ENCODE measurements at regions not wholly inside any gene's neighbourhood (a gene's known extent, or its start where the extent isn't known, plus 50 kb on each side); places are given as distances from the start of the nearest gene placed in this dataset.

DNA sequence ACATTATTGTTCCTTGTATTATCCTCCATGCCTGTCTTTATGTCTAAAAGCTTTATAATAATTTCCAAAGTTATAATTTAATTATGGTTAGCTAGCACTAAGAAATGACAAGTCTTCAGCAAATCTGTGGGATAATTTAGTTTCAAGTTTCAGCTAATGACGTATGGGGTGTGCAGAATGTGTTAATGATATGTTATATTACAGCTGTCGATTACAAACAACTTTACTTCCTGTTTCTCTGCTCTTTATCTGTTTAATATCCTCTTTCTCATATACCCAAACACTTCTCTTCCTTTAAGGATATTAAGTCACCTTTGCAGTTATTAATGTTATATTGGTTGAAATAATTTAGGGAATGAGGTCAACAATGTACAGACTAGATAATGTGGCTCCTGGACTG, 161.8 kb downstream of the CASP12 start:
- no peaks in the 10 kb centered on the region for H3K27me3 ChIP-seq
- no peaks in the 10 kb centered on the region for H3K36me3 ChIP-seq
- no peak for DNase-seq
- no peaks in the 10 kb centered on the region for H3K9me3 ChIP-seq
- peak in 1 of 2 donors; percentile 36 for ATAC-seq (ENCODE audit: low FRiP score in 2 of 2)
- H3K4me1 ChIP-seq = peaks cover 0 to 4% (median 2%) of the 10 kb centered on the region in 4 donors
- TF ChIP-seq POLR2A (IDR thresholded peaks at IDR 0.05) (no peak), POLR2AphosphoS5 (IDR thresholded peaks at IDR 0.05) (no peak), EP300 (IDR thresholded peaks at IDR 0.05) (no peak), CTCF (IDR thresholded peaks at IDR 0.05) (no peak)
- no peak overlapping the region for H3K4me3 ChIP-seq
- H3K27ac ChIP-seq = no peak overlapping the region
- WGBS, 2 donors = 20 to 32% methylated on average over 2 of the region's 2 CpGs

DNA sequence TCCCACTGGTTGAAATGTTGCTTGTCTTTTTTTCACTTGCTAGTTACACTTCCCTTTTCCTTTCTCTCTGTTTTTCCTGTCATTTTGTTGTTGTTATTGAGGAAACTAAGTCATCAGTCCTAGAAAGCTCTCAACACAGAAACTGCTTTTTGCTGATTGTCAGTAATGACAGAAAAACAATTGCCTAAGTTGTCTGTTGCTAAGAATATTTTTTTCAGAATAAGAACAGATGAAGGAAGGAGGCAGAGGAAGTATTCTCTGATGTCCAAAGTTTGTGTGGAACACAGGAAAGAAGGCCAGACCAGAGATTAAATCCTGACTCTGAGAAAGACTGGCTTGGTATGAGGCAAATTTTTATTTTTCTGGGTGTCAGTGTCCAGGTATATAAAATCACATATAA, 163.3 kb downstream of the CASP12 start:
- ATAC-seq (ENCODE audit: low FRiP score in 2 of 2) (peak in 1 of 2 donors; percentile 47), DNase-seq (no peak)
- Histone ChIP-seq H3K9me3 (no peaks in the 10 kb centered on the region), H3K27ac (no peak overlapping the region), H3K27me3 (no peaks in the 10 kb centered on the region), H3K4me3 (no peak overlapping the region), H3K36me3 (no peaks in the 10 kb centered on the region), H3K4me1 (peaks cover 0 to 4% (median 2%) of the 10 kb centered on the region in 4 donors)
- TF ChIP-seq POLR2AphosphoS5 (IDR thresholded peaks at IDR 0.05) = no peak
- no peak for TF ChIP-seq POLR2A (IDR thresholded peaks at IDR 0.05)
- TF ChIP-seq CTCF (IDR thresholded peaks at IDR 0.05) = no peak
- no peak for TF ChIP-seq EP300 (IDR thresholded peaks at IDR 0.05)

- H3K4me1 ChIP-seq = peaks cover 0 to 4% (median 2%) of the 10 kb centered on the region in 4 donors
- TF ChIP-seq EP300 (IDR thresholded peaks at IDR 0.05) (no peak), POLR2AphosphoS5 (IDR thresholded peaks at IDR 0.05) (no peak), POLR2A (IDR thresholded peaks at IDR 0.05) (no peak), CTCF (IDR thresholded peaks at IDR 0.05) (no peak)
- WGBS, 2 donors = 88 to 97% methylated on average over 1 of the region's 1 CpG
- ATAC-seq (ENCODE audit: low FRiP score in 2 of 2) (no peak), DNase-seq (no peak)
- no peaks in the 10 kb centered on the region for H3K9me3 ChIP-seq
- no peak overlapping the region for H3K4me3 ChIP-seq
- H3K36me3 ChIP-seq = no peaks in the 10 kb centered on the region
- no peaks in the 10 kb centered on the region for H3K27me3 ChIP-seq
- no peak overlapping the region for H3K27ac ChIP-seq
These were observed 166.4 kb downstream of the CASP12 start for GRCh38 chr11:104731890-104732289.

DNA sequence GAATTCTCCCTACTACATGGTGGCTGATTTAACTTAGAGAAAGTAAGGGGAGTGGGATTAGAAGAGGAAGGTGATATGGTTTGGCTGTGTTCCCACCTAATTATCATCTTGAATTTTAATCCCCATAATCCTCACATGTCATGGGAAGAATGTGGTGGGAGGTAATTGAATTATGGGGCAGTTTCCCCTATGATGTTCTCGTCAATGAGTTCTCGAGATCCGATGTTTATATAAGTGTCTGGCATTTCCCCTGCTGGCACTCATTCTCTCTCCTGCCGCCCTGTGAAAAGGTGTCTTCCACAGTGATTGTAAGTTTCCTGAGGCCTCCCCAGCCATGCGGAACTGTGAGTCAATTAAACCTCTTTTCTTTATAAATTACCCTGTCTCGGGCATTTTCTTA, 169.3 kb downstream of the CASP12 start:
- no peak for DNase-seq
- Histone ChIP-seq H3K27ac (no peak overlapping the region), H3K4me1 (peaks cover 0 to 6% (median 0%) of the 10 kb centered on the region in 4 donors), H3K27me3 (no peaks in the 10 kb centered on the region), H3K9me3 (no peaks in the 10 kb centered on the region), H3K36me3 (no peaks in the 10 kb centered on the region), H3K4me3 (no peak overlapping the region)
- no peak for ATAC-seq (ENCODE audit: low FRiP score in 2 of 2)
- 81 to 87% methylated on average over 6 of the region's 6 CpGs for WGBS, 2 donors
- TF ChIP-seq EP300 (IDR thresholded peaks at IDR 0.05) = no peak
- TF ChIP-seq POLR2AphosphoS5 (IDR thresholded peaks at IDR 0.05) = no peak
- TF ChIP-seq CTCF (IDR thresholded peaks at IDR 0.05) = no peak
- TF ChIP-seq POLR2A (IDR thresholded peaks at IDR 0.05) = no peak

- Histone ChIP-seq H3K4me3 (no peak overlapping the region), H3K27ac (no peak overlapping the region), H3K4me1 (peaks cover 0 to 6% (median 0%) of the 10 kb centered on the region in 4 donors), H3K9me3 (no peaks in the 10 kb centered on the region), H3K27me3 (no peaks in the 10 kb centered on the region), H3K36me3 (no peaks in the 10 kb centered on the region)
- TF ChIP-seq CTCF (IDR thresholded peaks at IDR 0.05) = no peak
- no peak for TF ChIP-seq EP300 (IDR thresholded peaks at IDR 0.05)
- TF ChIP-seq POLR2AphosphoS5 (IDR thresholded peaks at IDR 0.05) = no peak
- no peak for TF ChIP-seq POLR2A (IDR thresholded peaks at IDR 0.05)
- 53 to 63% methylated on average over 2 of the region's 2 CpGs for WGBS, 2 donors
- no peak for ATAC-seq (ENCODE audit: low FRiP score in 2 of 2)
- no peak for DNase-seq
These were observed 170.5 kb downstream of the CASP12 start for GRCh38 chr11:104727768-104728167.

Measured in upper lobe of left lung (tissue), 6 donors.